KOPT-K1 (cell line): ENCODE measurements at regions not wholly inside any gene's neighbourhood (a gene's known extent, or its start where the extent isn't known, plus 50 kb on each side); places are given as distances from the start of the nearest gene placed in this dataset.

Experiments
- H3K27ac ChIP-seq: fragments of 200-600 bp; sonication (generic); 2 replicates; pipeline ENCODE4 v1.5.1; 2016; ENCODE audit warnings: antibody characterized with exemption, mild to moderate bottlenecking, low read depth, low read length; ENCODE audit not compliant: poor library complexity, severe bottlenecking
- H3K36me3 ChIP-seq: fragments of 200-600 bp; sonication (generic); 2 replicates; pipeline ENCODE4 v1.5.1; 2017; ENCODE audit warnings: antibody characterized with exemption, mild to moderate bottlenecking, low read length, moderate library complexity; ENCODE audit not compliant: insufficient read depth
- H3K9me3 ChIP-seq: fragments of 200-600 bp; sonication (generic); 2 replicates; pipeline ENCODE4 v1.5.1; 2017; ENCODE audit warnings: antibody characterized with exemption, low read length, mild to moderate bottlenecking; ENCODE audit not compliant: insufficient read depth, poor library complexity, severe bottlenecking

DNA sequence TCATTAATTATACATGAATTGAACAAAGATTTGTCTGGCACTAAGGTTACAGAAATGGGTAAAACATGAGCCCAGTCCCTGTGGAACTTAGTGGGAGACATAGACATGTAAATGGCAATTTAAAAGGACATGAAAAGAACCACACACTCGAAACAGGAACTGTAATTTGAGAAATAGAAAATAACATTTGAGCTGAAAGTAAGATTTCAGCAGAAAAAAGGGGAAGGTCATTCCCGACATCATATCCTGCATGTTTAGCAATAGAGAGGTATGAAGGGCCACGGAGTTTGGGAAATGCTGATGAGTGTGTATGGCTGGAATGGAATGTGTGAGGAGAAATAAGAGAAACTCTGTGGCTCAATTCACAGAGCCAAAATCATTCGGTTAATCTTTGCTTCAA lies 175.4 kb upstream of the AHR start:
- Histone ChIP-seq H3K27ac (no peak overlapping the region), H3K36me3 (no peaks in the 10 kb centered on the region), H3K9me3 (no peaks in the 10 kb centered on the region)

DNA sequence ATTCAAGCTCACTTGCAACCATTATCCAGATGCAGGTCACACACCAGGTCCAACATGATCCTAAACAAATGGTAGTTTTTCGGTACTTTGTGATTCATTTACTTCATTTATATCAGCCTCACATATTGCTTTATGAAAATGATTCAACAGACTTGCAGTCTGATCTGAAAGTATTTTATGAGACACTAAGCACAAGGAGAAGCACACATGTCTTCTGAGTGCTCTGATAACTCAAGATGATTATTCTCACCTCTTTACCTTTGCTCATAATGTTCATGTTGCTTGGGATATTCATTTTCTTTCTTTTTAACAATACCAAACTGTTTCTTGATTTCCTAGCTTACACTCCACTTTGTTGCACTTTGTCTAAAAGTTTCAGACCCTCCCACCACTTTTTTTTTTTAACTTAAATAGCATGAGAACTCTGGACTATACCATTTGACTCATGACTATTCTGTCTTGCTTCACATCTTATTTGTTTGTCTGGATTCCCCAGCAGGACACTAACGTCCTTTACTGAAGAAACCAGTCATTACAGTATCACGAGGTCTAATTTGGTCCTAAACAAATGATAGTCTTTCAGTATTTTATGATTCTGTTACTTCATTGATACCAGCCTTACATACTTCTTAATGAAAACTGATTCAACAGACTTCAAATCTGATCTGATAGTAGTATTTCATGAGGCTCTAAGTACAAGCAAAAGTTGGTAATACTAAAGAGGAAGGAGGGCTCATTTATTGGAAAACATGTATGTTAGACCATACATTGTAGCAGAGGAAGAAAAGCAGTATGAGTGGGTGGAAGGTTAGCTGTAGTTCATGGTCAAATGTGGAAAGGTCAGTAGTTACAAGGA lies 171.8 kb upstream of the AHR start:
- Histone ChIP-seq H3K27ac (no peak overlapping the region), H3K9me3 (no peaks in the 10 kb centered on the region), H3K36me3 (no peaks in the 10 kb centered on the region)

DNA sequence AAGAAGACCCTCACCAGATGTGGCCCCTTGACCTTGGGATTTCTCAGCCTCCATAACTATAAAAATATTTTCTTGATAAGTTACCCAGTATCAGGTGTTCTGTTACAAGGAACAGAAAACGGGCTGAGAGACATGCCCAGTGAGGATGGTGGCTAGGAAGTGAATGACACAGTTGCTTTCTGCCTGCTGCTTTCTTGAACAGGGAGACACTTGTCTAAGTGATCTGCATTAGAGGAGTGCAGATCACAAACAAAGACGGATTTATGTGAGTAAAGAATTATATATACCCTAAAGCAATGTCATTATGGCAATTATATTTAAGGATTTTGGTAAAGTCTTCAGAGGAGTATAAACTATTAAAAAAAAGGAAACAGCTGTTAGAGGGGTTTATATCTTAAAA lies 169.2 kb upstream of the AHR start:
- Histone ChIP-seq H3K9me3 (no peaks in the 10 kb centered on the region), H3K27ac (no peak overlapping the region), H3K36me3 (no peaks in the 10 kb centered on the region)

DNA sequence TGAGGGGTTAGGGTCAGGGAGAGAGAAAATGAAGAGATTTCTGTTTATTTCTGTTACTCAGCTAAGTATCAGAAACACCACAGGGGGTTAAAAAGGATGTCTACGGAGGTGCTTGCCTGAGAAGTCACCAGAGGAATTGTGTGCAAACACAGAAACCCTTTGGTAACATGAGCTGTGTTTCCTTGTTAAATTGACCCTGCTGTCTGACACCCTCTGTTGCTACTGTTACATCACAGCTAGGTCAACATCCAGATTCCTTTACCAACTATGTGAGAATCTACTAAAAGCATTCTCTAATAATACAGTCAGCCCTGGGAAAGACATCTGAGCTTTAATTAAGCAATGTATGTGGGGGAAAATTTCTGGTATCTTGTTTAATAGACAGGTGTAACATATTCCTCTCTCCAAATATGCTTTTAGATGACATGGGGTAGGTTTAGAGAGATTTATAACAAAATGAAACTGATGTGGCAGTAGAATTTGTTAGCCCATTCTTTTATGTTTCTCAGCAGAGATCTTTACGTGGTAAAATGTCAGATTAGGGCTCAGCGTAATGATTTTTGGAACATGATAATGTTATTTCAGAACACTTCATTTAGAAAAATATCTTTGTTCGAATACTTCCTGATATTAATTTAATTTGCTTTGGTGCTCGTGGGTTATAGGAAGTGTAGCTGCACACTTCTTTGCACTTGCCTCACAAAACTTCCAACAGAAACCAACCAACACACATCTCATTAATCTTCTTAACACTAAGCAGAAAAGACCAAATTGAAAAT lies 168.0 kb upstream of the AHR start:
- H3K36me3 ChIP-seq = no peaks in the 10 kb centered on the region
- H3K9me3 ChIP-seq = no peaks in the 10 kb centered on the region
- H3K27ac ChIP-seq = peak overlapping the region; percentile 8

DNA sequence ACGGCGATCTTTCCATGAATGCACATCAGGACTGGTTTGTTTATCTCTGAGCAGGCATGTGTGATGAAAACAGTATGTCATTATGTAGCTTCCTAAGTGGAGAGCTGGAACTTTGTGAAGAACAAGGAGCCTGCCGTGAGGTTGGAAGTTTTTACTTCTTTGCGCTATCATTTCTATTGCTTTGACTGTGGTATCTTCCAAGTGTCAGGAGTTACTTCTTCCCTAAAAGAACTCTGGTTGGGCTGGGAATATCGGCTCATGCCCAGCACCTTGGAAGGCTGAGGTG lies 167.4 kb upstream of the AHR start:
- H3K27ac ChIP-seq = no peak overlapping the region
- no peaks in the 10 kb centered on the region for H3K9me3 ChIP-seq
- no peaks in the 10 kb centered on the region for H3K36me3 ChIP-seq

DNA sequence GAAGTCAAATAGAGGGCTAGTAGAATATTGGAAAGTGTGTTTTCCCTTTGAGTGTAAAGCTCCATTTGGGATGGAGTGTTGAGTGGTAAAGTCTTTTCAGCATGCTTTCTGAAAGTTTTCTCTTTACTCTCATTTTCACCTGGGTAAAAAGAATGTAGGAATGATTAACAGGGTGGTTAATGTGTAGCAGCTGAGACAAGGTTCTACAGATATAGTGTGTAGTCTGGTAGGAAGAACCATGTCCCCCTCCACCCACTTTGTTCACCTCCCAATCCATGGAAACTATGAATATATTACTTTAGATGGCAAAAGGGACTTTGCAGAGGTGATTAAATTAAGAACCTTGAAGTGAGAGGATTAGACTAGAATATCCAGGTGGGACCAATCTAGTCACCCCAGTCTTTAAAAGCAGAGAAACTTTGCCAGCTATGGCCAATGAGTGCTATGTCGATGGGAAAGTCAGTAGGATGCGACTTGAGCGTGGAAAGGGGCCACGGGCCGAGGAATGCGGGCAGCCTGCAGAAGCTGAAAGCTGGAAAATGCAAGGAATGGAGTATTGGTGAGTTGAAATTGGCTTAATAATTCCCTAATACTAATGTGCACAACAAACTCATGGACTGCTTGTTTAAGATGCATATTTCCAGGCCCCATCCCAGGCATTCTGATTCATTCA lies 166.3 kb upstream of the AHR start:
- Histone ChIP-seq H3K9me3 (no peaks in the 10 kb centered on the region), H3K27ac (no peak overlapping the region)

DNA sequence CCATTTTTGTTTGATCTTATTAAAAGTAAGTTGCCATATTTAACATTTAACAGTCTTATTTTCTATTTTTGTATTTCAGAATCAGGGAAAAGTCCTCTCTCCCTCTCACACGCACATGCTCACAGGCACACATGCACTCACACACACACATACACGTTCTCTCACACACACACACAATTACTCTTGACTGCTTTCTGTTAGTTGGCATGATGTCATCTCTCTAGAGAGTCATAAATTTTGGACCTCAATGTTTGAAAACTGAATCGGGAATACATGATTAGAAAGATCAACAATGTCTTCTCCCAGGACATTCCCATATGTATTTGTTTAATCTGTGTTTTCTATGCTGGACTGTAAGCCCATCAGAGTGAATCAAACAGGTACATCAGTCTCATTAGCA lies 165.7 kb upstream of the AHR start:
- no peaks in the 10 kb centered on the region for H3K9me3 ChIP-seq
- H3K36me3 ChIP-seq = no peaks in the 10 kb centered on the region
- no peak overlapping the region for H3K27ac ChIP-seq

More for the DNA sequence above, 166.3 kb upstream of the AHR start:
- no peaks in the 10 kb centered on the region for H3K36me3 ChIP-seq

DNA sequence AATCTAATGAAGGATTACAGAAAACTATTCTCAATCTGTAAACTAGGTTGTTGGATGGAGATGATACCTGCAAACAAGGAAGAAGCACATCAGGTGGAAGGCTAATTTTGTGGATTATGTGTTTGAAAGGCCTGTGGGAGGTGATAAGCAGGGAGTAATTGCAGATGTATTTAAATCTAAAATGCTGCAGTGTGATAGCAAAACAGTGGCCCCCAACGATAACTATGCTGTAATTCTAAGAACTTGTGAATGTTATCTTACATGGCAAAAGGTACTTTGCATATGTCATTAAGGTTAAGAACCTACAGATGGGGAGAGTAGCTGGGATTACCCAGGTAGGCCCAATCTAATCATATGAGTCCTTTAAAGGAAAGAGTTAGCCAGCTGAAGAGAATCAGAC lies 164.5 kb upstream of the AHR start:
- H3K9me3 ChIP-seq = no peaks in the 10 kb centered on the region
- no peak overlapping the region for H3K27ac ChIP-seq
- no peaks in the 10 kb centered on the region for H3K36me3 ChIP-seq

DNA sequence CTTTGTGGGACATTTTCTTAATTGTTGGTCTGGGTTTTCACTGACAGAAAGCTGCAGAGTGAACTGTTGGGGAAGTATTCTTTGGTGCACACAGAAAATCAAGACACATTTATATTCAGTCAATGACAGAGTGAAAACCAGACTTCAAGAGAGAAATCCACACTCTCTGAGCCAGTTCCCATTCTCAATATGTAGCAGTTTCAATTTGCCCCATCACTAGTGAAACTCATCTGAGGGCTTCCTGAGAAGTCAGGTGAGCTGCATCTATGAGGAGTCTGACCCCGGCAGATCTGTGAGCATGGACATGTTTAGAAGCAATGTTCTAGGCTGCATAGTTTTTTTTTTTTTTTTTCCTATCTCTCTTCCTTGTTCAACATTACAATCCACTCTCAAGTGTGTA lies 163.7 kb upstream of the AHR start:
- H3K36me3 ChIP-seq = no peaks in the 10 kb centered on the region
- H3K27ac ChIP-seq = peak overlapping the region; percentile 8
- no peaks in the 10 kb centered on the region for H3K9me3 ChIP-seq

DNA sequence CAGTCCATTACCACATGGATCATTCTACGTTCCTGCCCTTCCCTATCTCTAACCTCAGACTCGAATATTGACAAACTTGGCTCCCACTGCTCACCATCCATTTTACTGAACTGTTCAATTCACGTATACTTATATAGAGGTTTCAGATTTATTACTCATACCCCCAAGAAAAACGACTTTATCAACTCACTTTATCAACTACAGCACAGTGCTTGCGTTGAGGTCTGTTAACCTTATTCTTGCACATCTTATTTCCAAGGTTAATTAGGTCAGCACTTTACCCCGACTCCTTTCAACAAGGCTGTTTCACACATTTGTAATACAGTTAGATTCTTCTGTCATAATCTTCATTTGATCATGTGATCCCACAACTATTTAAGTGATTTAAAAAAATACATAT lies 162.3 kb upstream of the AHR start:
- Histone ChIP-seq H3K9me3 (no peaks in the 10 kb centered on the region), H3K36me3 (no peaks in the 10 kb centered on the region), H3K27ac (no peak overlapping the region)

DNA sequence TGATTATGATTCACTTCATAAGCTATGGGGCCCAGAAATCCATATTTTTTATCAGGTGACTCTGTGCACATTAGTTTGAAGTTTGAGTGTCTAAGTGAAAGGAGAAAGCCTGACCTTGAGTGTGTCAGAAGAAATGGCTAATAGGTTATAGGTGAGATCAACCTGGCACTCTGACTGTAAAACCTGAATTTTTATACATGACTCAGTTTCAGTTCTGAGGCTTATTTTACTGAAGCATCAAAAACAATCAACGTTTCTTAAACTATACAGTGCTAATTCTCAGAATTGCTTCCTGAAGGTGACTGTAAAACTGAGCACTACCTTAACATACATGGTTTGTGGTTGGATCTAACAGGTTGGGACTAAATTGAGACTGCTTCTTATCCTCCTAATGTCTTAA lies 159.4 kb upstream of the AHR start:
- no peaks in the 10 kb centered on the region for H3K36me3 ChIP-seq
- peak overlapping the region; percentile 97 for H3K27ac ChIP-seq
- H3K9me3 ChIP-seq = no peaks in the 10 kb centered on the region

DNA sequence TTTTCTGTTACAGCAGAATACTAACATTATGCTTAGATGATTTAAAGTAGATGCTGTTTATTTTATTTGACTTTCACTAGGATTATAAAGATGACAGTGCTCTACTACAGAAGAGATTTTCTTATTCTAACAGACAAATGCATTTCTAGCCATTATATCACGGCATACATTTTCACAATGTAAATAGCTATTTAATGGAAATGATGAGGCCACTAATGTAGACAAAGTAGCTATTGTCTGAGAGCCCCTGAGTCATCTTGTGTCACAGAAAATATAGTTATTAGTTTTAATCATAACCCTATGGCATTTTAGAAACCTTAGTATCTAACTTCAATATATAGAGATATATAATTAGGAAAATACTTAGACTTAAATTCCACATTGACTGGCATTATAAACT lies 158.0 kb upstream of the AHR start:
- no peaks in the 10 kb centered on the region for H3K9me3 ChIP-seq
- H3K27ac ChIP-seq = peak overlapping the region; percentile 97
- no peaks in the 10 kb centered on the region for H3K36me3 ChIP-seq

DNA sequence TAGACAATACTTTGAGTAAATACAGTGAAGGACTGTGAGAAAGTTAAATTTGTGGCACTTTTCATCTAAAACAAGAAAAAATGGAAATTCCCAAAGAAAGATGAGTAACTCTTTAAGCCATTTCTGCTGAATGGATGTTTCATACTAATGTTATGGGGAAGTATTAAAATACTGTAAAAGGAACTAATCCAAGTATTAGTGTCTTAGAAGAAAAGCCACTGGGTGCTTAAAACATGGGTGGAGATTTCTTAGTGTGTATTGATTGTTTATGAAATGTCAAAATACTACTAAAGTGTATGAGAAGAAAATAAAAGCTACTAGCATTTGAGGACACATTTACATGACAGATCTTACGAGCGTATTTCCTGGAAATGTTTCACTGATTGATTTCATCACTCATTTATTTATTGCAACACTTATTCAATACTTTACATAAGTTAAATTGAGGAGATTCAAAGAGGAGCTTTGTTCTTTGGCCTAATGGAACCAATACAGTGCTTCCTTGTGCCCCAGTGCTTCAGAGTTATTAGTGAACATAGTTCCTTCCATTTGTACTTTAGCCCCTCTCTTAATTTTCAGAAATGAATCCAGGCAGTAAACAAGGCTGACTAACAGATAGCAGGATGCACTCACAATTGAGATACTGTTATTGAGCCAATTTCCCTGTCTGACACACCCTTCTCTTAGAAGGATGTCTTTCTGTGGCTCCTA lies 155.5 kb upstream of the AHR start:
- Histone ChIP-seq H3K36me3 (no peaks in the 10 kb centered on the region), H3K27ac (peak overlapping the region; percentile 97)

DNA sequence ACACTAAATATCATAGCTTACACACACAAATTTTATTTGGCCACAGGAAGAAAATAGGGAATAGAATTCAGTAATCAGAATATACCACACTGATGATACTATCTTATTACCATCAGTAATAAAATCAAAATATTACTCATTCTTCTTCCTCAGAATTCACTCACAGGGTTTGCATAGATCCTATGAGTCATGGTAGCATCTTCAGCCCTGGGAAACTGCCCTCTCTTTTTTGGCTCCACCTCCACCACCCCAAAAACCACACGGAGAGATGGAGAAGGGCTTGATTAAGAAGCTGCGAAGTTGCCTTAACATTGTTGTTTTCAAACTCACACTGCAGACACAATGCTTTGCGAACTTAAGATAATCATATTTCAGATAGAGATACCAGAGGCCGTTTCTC lies 154.1 kb upstream of the AHR start:
- Histone ChIP-seq H3K36me3 (no peaks in the 10 kb centered on the region), H3K9me3 (no peaks in the 10 kb centered on the region), H3K27ac (peak overlapping the region; percentile 97)

More for the DNA sequence above, 155.5 kb upstream of the AHR start:
- no peaks in the 10 kb centered on the region for H3K9me3 ChIP-seq

DNA sequence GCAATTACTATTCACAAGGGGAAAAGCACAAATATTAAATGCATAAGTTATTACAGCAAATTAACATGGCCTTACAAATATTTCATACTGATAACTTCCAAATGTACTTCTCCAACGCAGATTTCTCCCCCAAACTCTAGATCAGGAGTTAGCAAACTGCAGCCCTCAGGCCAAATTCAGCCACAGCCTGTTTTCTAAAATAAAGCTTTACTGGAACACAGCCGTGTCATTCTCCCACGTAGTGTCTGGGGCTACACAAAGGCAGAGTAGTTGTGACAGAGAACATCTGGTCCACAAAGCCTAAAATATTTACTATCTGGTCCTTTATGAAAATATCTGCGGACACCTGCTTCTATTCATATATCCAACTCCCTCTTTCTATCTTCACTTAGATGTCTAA lies 151.8 kb upstream of the AHR start:
- H3K9me3 ChIP-seq = no peaks in the 10 kb centered on the region
- H3K27ac ChIP-seq = no peak overlapping the region
- no peaks in the 10 kb centered on the region for H3K36me3 ChIP-seq
